ENCODE measurements at regions not wholly inside any gene's neighbourhood (a gene's known extent, or its start where the extent isn't known, plus 50 kb on each side); places are given as distances from the start of the nearest gene placed in this dataset.

DNA sequence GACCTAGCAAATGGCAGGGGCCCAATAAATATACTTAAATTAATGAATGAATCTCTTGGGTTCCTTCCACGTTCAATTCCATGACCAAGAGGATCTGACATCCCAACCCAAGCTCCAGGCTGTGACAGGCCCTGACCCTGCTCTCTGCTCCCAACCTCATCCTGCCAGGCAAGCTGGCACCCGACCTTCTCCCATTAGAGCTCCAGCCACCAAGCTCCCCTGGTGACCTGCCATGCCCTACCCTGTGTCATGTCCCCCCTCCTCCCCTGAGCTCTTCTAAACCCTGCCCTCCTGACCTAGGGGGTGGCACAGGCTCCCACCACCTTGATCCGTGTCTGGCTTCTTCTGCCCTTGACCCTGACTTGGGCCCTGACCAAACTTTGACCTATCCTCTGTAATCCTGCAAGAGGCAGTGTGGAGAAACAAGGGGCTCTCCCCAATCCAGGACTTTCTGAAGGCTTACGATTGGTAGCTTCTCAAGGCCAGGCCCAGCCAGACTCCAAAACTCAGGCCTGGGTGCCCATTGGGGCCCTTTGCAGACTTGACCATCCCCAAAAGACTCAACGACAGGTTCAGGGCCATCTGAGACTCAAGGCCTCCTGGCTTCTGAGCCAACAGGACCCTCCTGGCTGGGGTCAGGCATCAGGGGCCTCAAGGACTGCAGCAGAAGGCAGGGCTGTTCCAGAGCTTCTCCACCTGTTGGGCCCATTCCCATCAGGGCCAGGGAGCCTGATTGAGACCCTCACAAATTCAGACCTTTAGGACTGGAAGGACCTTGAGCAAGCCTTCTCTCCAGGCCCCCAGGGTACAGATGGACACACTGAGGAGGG, 249.0 kb downstream of the PTPRU start:
- Mint-ChIP-seq H3K36me3 (ENCODE audit: low read depth) (peaks cover 4% of the 10 kb centered on the region; the same call in 1 of the 2 replicates), H3K4me3 (no peak overlapping the region), H3K4me1 (ENCODE audit: low read depth) (no peaks in the 10 kb centered on the region), H3K27ac (no peak overlapping the region), H3K9me3 (peaks cover 31% of the 10 kb centered on the region), H3K27me3 (ENCODE audit: insufficient read depth) (peaks cover 2% of the 10 kb centered on the region)
- no peak for DNase-seq
- TF ChIP-seq, protein P1, sequence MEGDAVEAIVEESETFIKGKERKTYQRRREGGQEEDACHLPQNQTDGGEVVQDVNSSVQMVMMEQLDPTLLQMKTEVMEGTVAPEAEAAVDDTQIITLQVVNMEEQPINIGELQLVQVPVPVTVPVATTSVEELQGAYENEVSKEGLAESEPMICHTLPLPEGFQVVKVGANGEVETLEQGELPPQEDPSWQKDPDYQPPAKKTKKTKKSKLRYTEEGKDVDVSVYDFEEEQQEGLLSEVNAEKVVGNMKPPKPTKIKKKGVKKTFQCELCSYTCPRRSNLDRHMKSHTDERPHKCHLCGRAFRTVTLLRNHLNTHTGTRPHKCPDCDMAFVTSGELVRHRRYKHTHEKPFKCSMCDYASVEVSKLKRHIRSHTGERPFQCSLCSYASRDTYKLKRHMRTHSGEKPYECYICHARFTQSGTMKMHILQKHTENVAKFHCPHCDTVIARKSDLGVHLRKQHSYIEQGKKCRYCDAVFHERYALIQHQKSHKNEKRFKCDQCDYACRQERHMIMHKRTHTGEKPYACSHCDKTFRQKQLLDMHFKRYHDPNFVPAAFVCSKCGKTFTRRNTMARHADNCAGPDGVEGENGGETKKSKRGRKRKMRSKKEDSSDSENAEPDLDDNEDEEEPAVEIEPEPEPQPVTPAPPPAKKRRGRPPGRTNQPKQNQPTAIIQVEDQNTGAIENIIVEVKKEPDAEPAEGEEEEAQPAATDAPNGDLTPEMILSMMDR (IDR thresholded peaks at IDR 0.05) = no peak

DNA sequence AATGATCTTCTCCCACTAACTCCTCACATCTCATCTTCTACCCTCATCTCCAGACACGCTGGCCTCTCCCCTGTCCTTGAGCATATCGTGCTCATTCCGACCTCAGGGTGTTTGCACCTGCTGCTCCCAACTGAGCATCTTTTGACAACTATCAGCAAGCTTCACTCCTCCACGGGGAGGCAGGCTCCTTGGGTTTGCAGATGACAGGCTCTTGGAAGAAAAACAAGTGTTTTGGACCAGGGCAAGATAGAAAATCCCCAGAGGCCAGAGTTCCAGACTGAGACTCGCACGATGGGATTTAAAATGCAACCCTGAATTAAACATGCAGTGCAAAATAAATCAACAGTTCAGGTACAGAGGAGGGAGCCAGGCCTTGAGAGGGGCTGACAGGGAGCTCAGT, 246.7 kb downstream of the PTPRU start:
- no peaks in the 10 kb centered on the region; the same call in 1 of the 2 replicates for H3K27me3 Mint-ChIP-seq (ENCODE audit: insufficient read depth)
- no peaks in the 10 kb centered on the region for H3K4me1 Mint-ChIP-seq (ENCODE audit: low read depth)
- TF ChIP-seq, protein P1 (IDR thresholded peaks at IDR 0.05) = no peak
- no peak overlapping the region for H3K4me3 Mint-ChIP-seq
- peaks cover 4% of the 10 kb centered on the region; the same call in 1 of the 2 replicates for H3K36me3 Mint-ChIP-seq (ENCODE audit: low read depth)
- no peak overlapping the region for H3K27ac Mint-ChIP-seq
- no peak for DNase-seq
- H3K9me3 Mint-ChIP-seq = peaks cover 31% of the 10 kb centered on the region

DNA sequence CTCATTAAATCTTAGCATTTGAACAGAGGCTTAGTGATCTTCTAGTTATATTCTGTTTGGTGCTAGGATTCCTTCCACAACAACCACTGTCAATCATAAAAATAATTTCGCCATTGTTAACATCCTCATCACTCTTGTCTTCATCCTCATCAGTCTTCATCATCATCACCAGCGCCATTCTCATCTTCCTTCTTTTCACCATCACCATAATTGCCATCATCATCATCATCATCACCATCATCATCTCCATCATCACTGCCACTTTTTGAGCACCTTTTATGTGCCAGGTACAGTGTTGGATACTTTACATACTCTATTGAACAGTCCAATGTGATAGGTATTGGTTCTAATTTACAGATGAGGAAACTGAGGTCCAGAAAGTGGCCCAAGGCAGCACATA, 245.7 kb downstream of the PTPRU start:
- no peaks in the 10 kb centered on the region for H3K4me1 Mint-ChIP-seq (ENCODE audit: low read depth)
- DNase-seq = no peak
- no peaks in the 10 kb centered on the region; the same call in none of the 2 replicates for H3K27me3 Mint-ChIP-seq (ENCODE audit: insufficient read depth)
- no peak overlapping the region for H3K27ac Mint-ChIP-seq
- H3K36me3 Mint-ChIP-seq (ENCODE audit: low read depth) = no peaks in the 10 kb centered on the region
- peaks cover 25% of the 10 kb centered on the region for H3K9me3 Mint-ChIP-seq
- H3K4me3 Mint-ChIP-seq = no peak overlapping the region
- TF ChIP-seq, protein P1 (IDR thresholded peaks at IDR 0.05) = no peak

DNA sequence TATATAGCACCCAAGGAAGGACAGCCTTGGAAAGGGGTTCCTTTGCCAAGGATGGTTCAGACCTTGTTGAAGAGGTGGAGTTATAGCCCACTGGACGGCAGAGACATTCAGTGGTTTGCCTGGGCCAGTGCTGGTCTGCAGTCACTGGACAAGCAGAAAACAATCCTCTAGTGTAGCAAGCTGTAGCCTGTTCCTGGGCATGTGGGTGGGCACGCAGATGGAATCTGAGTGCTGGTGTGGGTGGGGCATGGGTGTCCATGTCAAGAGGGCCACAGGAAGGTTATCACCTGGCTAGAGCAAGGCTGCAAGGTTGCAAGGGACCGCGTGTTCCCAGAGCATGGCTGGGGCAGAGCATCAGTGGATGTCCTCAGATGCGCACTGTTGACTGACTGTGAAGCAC, 244.7 kb downstream of the PTPRU start:
- TF ChIP-seq, protein P1 (IDR thresholded peaks at IDR 0.05) = no peak
- Mint-ChIP-seq H3K27ac (no peak overlapping the region), H3K9me3 (peaks cover 25% of the 10 kb centered on the region), H3K36me3 (ENCODE audit: low read depth) (no peaks in the 10 kb centered on the region), H3K4me3 (no peak overlapping the region), H3K27me3 (ENCODE audit: insufficient read depth) (peaks cover 2% of the 10 kb centered on the region), H3K4me1 (ENCODE audit: low read depth) (no peaks in the 10 kb centered on the region)
- DNase-seq = no peak

DNA sequence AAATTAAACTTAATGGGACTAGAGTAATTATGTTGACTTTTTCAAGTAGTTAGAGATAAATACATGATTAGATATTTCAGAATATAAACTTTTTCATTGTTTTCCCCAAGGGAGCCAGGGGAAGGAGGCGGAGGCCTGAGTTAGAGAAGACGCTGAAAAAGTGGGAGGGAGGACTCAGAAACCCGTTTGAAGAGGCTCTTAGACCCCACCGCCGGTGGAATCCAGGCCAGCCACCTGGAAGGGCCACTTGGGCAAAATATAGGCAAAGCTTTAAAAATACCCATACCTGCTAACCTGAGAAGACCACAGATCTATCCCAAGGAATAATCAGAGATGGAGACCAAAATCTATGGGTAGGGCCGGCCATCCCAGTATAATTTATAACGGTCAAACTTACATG, 242.6 kb downstream of the PTPRU start:
- no peak overlapping the region for H3K4me3 Mint-ChIP-seq
- H3K36me3 Mint-ChIP-seq (ENCODE audit: low read depth) = no peaks in the 10 kb centered on the region
- no peaks in the 10 kb centered on the region for H3K4me1 Mint-ChIP-seq (ENCODE audit: low read depth)
- TF ChIP-seq, protein P1 (IDR thresholded peaks at IDR 0.05) = no peak
- H3K27ac Mint-ChIP-seq = no peak overlapping the region
- DNase-seq = no peak
- H3K27me3 Mint-ChIP-seq (ENCODE audit: insufficient read depth) = peaks cover 5% of the 10 kb centered on the region
- H3K9me3 Mint-ChIP-seq = peaks cover 11% of the 10 kb centered on the region

All from HFFc6 (cell line).